ENCODE measurements at regions not wholly inside any gene's neighbourhood (a gene's known extent, or its start where the extent isn't known, plus 50 kb on each side); places are given as distances from the start of the nearest gene placed in this dataset.

DNA sequence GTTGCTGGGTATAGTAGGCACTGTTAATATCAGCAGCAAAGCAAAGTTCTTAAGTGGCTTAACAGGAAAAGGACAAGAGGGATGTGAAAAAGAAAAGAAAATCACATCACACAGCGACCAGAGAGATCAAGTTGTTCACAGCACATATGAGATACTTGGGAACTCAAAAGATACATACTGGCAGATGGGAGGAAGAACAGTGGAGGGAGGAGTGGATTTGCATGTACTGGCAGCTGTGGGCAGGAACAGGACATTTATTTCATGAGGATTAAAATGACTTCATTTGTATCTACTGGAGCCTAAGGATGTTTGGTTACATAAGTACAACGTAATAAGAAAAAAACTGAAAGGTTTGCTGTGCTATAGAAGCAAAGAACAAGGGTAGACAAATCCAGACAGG lies 136.5 kb upstream of the IFNG-AS1 start:
- TF ChIP-seq, protein P1, sequence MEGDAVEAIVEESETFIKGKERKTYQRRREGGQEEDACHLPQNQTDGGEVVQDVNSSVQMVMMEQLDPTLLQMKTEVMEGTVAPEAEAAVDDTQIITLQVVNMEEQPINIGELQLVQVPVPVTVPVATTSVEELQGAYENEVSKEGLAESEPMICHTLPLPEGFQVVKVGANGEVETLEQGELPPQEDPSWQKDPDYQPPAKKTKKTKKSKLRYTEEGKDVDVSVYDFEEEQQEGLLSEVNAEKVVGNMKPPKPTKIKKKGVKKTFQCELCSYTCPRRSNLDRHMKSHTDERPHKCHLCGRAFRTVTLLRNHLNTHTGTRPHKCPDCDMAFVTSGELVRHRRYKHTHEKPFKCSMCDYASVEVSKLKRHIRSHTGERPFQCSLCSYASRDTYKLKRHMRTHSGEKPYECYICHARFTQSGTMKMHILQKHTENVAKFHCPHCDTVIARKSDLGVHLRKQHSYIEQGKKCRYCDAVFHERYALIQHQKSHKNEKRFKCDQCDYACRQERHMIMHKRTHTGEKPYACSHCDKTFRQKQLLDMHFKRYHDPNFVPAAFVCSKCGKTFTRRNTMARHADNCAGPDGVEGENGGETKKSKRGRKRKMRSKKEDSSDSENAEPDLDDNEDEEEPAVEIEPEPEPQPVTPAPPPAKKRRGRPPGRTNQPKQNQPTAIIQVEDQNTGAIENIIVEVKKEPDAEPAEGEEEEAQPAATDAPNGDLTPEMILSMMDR (IDR thresholded peaks at IDR 0.05; ENCODE audit: low read depth, low read length) = no peak
- TF ChIP-seq, protein P2, sequence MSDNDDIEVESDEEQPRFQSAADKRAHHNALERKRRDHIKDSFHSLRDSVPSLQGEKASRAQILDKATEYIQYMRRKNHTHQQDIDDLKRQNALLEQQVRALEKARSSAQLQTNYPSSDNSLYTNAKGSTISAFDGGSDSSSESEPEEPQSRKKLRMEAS (IDR thresholded peaks at IDR 0.05; ENCODE audit: low read depth, low read length) = no peak
- TF ChIP-seq POLR2A (IDR thresholded peaks at IDR 0.05; ENCODE audit: extremely low read depth, insufficient read length) = no peak
- TF ChIP-seq MYC (IDR thresholded peaks at IDR 0.05; ENCODE audit: low read depth, low read length) = no peak

All from NB4 (cell line).